Vagina (tissue), 2 donors: ENCODE measurements at regions not wholly inside any gene's neighbourhood (a gene's known extent, or its start where the extent isn't known, plus 50 kb on each side); places are given as distances from the start of the nearest gene placed in this dataset.

Experiments used
- DNase-seq, 2 donors: peaks; one replicate each; pipeline ENCODE4 v3.0.0-alpha.2; 2017; ENCODE audit errors: extremely low spot score in 2 of 2
- H3K27ac ChIP-seq: fragments of 200-600 bp; sonication (generic); one replicate; pipeline ENCODE4 v1.5.1; 2019
- H3K27me3 ChIP-seq: fragments of 200-600 bp; sonication (generic); one replicate; pipeline ENCODE4 v1.5.1; 2019
- H3K36me3 ChIP-seq, 2 donors: fragments of 200-600 bp; sonication (generic); one replicate each; pipeline ENCODE4 v1.5.1; 2017 to 2019
- H3K4me1 ChIP-seq: fragments of 200-600 bp; sonication (generic); one replicate; pipeline ENCODE4 v1.5.1; 2019
- H3K4me3 ChIP-seq, 2 donors: fragments of 200-600 bp; sonication (generic); 1 replicate in 1 of 2; 2 replicates in 1 of 2; pipeline ENCODE4 v1.5.1; 2016 to 2019
- H3K9me3 ChIP-seq: fragments of 200-600 bp; sonication (generic); one replicate; pipeline ENCODE4 v1.5.1; 2019
- CTCF ChIP-seq, 3 experiments: fragments of 450-650 bp in 2 of 3; fragments of 200-600 bp in 1 of 3; sonication (generic) in 1 of 3; IDR thresholded peaks; one replicate each; pipeline ENCODE4 v1.5.1; 2017 to 2019; ENCODE audit warnings: antibody characterized with exemption in 3 of 3, mild to moderate bottlenecking in 2 of 3, moderate library complexity in 2 of 3
- POLR2A ChIP-seq, 2 donors: fragments of 450-650 bp; IDR thresholded peaks; one replicate each; pipeline ENCODE4 v1.6.1; 2017; ENCODE audit warnings: antibody characterized with exemption in 2 of 2, mild to moderate bottlenecking in 2 of 2, moderate library complexity in 2 of 2
- POLR2AphosphoS5 ChIP-seq, 2 donors: sonication (generic); formaldehyde crosslinking; IDR thresholded peaks; one replicate each; pipeline ENCODE4 v1.9.0; 2017; ENCODE audit warnings: antibody characterized with exemption in 2 of 2, mild to moderate bottlenecking in 2 of 2, low read depth in 1 of 2; ENCODE audit not compliant: insufficient read depth in 1 of 2
- intact Hi-C: fragments of 100-400 bp; cut with DNase I; formaldehyde crosslinking; loops from one replicate; pipeline ENCODE4 v1.15.1; 2023

GRCh38 chr12:124625867-124626675 is 58.7 kb upstream of the NCOR2 start:
- Histone ChIP-seq H3K27ac (peak overlapping the region; percentile 88), H3K4me1 (peaks cover 27% of the 10 kb centered on the region), H3K9me3 (no peaks in the 10 kb centered on the region), H3K36me3 (no peaks in the 10 kb centered on the region), H3K4me3 (no peak overlapping the region), H3K27me3 (no peaks in the 10 kb centered on the region)
- DNase-seq: peak in 1 of 2 donors; percentile 94
- intact Hi-C loops: no loop called here
- TF ChIP-seq POLR2AphosphoS5 (IDR thresholded peaks at IDR 0.05; ENCODE audit: insufficient read depth in 1 of 2, low read depth in 1 of 2) (peak; percentile 38 to 83), POLR2A (IDR thresholded peaks at IDR 0.05) (no peak)

GRCh38 chr12:124624823-124625222 is 57.4 kb upstream of the NCOR2 start:
- no peaks in the 10 kb centered on the region for H3K36me3 ChIP-seq
- H3K4me3 ChIP-seq: no peak overlapping the region
- H3K27me3 ChIP-seq: no peaks in the 10 kb centered on the region
- intact Hi-C loops: no loop called here
- H3K4me1 ChIP-seq: peaks cover 35% of the 10 kb centered on the region
- no peak overlapping the region for H3K27ac ChIP-seq
- DNase-seq: no peak
- H3K9me3 ChIP-seq: no peaks in the 10 kb centered on the region
- TF ChIP-seq CTCF (IDR thresholded peaks at IDR 0.05) (no peak), POLR2A (IDR thresholded peaks at IDR 0.05) (no peak), POLR2AphosphoS5 (IDR thresholded peaks at IDR 0.05; ENCODE audit: insufficient read depth in 1 of 2, low read depth in 1 of 2) (no peak)

- Histone ChIP-seq H3K9me3 (no peaks in the 10 kb centered on the region), H3K4me1 (peaks cover 35% of the 10 kb centered on the region), H3K36me3 (no peaks in the 10 kb centered on the region), H3K4me3 (no peak overlapping the region), H3K27me3 (no peaks in the 10 kb centered on the region), H3K27ac (no peak overlapping the region)
- intact Hi-C loops: no loop called here
- no peak for DNase-seq
- TF ChIP-seq POLR2AphosphoS5 (IDR thresholded peaks at IDR 0.05; ENCODE audit: insufficient read depth in 1 of 2, low read depth in 1 of 2): no peak
- no peak for TF ChIP-seq POLR2A (IDR thresholded peaks at IDR 0.05)
- no peak for TF ChIP-seq CTCF (IDR thresholded peaks at IDR 0.05)
These were observed 56.1 kb upstream of the NCOR2 start for GRCh38 chr12:124623344-124624035.

- intact Hi-C loops: no loop called here
- no peak overlapping the region for H3K4me3 ChIP-seq
- no peak for DNase-seq
- no peaks in the 10 kb centered on the region for H3K36me3 ChIP-seq
- H3K27ac ChIP-seq: no peak overlapping the region
- H3K9me3 ChIP-seq: no peaks in the 10 kb centered on the region
- no peak for TF ChIP-seq POLR2A (IDR thresholded peaks at IDR 0.05)
- H3K4me1 ChIP-seq: peaks cover 35% of the 10 kb centered on the region
- no peaks in the 10 kb centered on the region for H3K27me3 ChIP-seq
These were observed 55.4 kb upstream of the NCOR2 start for GRCh38 chr12:124622764-124623163.

GRCh38 chr12:124622331-124622730 is 54.9 kb upstream of the NCOR2 start:
- Histone ChIP-seq H3K36me3 (no peaks in the 10 kb centered on the region), H3K4me1 (peaks cover 35% of the 10 kb centered on the region), H3K4me3 (no peak overlapping the region), H3K9me3 (no peaks in the 10 kb centered on the region), H3K27me3 (no peaks in the 10 kb centered on the region), H3K27ac (no peak overlapping the region)
- intact Hi-C loops: no loop called here
- TF ChIP-seq POLR2AphosphoS5 (IDR thresholded peaks at IDR 0.05; ENCODE audit: insufficient read depth in 1 of 2, low read depth in 1 of 2) (no peak), POLR2A (IDR thresholded peaks at IDR 0.05) (no peak), CTCF (IDR thresholded peaks at IDR 0.05) (no peak)
- no peak for DNase-seq

GRCh38 chr12:124621296-124621660 is 53.9 kb upstream of the NCOR2 start:
- TF ChIP-seq CTCF (IDR thresholded peaks at IDR 0.05): no peak
- peak; percentile 6 to 71 for TF ChIP-seq POLR2AphosphoS5 (IDR thresholded peaks at IDR 0.05; ENCODE audit: insufficient read depth in 1 of 2, low read depth in 1 of 2)
- DNase-seq: peak in 1 of 2 donors; percentile 94
- H3K27me3 ChIP-seq: no peaks in the 10 kb centered on the region
- H3K36me3 ChIP-seq: no peaks in the 10 kb centered on the region
- peak overlapping the region; percentile 81 for H3K27ac ChIP-seq
- intact Hi-C loops: no loop called here
- H3K4me3 ChIP-seq: no peak overlapping the region
- no peaks in the 10 kb centered on the region for H3K9me3 ChIP-seq
- peaks cover 27% of the 10 kb centered on the region for H3K4me1 ChIP-seq
